A673 (cell line): ENCODE measurements at regions not wholly inside any gene's neighbourhood (a gene's known extent, or its start where the extent isn't known, plus 50 kb on each side); places are given as distances from the start of the nearest gene placed in this dataset.

Source experiments
- EZH2 ChIP-seq: fragments of 200-600 bp; sonication (generic); IDR thresholded peaks from 2 replicates; pipeline ENCODE4 v1.6.1; 2017; ENCODE audit warnings: borderline replicate concordance, low read depth, mild to moderate bottlenecking, mixed read lengths, antibody characterized with exemption, low read length; ENCODE audit not compliant: poor library complexity, severe bottlenecking
- TF ChIP-seq, protein P1 (sequence below): fragments of 300-800, 200-600 bp; sonication (generic); conservative IDR thresholded peaks from 2 replicates; pipeline ENCODE4 v1.5.1; 2017; ENCODE audit warnings: low read depth, mild to moderate bottlenecking, antibody characterized with exemption, low read length, moderate library complexity, mixed read lengths

DNA sequence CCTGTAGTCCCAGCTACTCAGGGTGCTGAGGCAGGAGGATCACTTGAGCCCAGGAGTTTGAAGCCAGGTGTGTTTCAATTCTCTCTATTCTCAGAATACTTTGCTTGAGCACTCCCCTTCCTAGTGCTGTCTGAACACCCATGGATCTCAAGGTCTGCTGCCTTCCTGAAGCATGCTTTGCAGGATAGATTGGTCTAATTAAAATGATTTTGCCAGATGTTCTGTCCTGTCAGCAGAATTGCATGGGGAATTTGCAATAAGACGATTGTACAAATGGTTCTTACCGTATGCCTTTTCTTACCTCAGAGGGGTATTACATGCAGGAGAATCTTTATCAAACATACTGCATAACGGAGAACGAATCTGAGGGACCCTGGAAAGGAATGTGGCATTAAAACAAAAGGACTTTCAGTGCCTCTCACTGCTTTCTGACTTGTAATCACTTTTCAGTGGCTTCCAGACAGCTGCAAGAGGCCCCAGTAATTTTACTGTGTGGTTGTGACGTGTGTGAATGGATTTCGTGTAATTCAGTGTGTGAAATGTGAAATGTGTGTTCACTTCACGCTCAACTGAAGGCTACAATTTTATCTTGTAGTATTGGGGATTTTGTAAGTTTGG lies 587.2 kb upstream of the SEMA6A start:
- TF ChIP-seq, protein P1, sequence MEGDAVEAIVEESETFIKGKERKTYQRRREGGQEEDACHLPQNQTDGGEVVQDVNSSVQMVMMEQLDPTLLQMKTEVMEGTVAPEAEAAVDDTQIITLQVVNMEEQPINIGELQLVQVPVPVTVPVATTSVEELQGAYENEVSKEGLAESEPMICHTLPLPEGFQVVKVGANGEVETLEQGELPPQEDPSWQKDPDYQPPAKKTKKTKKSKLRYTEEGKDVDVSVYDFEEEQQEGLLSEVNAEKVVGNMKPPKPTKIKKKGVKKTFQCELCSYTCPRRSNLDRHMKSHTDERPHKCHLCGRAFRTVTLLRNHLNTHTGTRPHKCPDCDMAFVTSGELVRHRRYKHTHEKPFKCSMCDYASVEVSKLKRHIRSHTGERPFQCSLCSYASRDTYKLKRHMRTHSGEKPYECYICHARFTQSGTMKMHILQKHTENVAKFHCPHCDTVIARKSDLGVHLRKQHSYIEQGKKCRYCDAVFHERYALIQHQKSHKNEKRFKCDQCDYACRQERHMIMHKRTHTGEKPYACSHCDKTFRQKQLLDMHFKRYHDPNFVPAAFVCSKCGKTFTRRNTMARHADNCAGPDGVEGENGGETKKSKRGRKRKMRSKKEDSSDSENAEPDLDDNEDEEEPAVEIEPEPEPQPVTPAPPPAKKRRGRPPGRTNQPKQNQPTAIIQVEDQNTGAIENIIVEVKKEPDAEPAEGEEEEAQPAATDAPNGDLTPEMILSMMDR = no peak
- no peak for TF ChIP-seq EZH2
